ENCODE measurements at regions not wholly inside any gene's neighbourhood (a gene's known extent, or its start where the extent isn't known, plus 50 kb on each side); places are given as distances from the start of the nearest gene placed in this dataset.

DNA sequence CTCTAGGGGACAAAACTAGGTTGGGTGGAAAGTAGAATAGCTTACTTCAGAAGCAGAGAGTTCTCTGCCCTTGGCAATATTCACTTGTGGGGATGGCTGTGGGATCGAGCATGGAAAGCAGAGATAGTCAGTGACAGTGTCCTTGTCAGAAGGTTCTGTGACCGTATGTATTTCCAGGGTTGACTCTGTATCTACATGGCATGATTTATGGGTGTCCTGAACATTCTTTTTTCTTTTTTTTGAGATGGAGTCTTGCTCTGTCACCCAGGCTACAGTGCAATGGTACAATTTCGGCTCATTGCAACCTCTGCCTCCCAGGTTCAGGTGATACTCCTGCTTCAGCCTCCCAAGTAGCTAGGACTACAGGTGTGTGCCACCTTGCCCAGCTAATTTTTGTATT lies 77.4 kb upstream of the LHFPL2 start:
- TF ChIP-seq, protein P1, sequence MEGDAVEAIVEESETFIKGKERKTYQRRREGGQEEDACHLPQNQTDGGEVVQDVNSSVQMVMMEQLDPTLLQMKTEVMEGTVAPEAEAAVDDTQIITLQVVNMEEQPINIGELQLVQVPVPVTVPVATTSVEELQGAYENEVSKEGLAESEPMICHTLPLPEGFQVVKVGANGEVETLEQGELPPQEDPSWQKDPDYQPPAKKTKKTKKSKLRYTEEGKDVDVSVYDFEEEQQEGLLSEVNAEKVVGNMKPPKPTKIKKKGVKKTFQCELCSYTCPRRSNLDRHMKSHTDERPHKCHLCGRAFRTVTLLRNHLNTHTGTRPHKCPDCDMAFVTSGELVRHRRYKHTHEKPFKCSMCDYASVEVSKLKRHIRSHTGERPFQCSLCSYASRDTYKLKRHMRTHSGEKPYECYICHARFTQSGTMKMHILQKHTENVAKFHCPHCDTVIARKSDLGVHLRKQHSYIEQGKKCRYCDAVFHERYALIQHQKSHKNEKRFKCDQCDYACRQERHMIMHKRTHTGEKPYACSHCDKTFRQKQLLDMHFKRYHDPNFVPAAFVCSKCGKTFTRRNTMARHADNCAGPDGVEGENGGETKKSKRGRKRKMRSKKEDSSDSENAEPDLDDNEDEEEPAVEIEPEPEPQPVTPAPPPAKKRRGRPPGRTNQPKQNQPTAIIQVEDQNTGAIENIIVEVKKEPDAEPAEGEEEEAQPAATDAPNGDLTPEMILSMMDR (IDR thresholded peaks at IDR 0.05): no peak
- TF ChIP-seq EP300 (IDR thresholded peaks at IDR 0.05) (no peak), RAD21 (conservative IDR thresholded peaks at IDR 0.05 in 1 of 2, IDR thresholded peaks at IDR 0.05 in 1 of 2) (no peak), RFX5 (IDR thresholded peaks at IDR 0.05) (no peak), MYC (IDR thresholded peaks at IDR 0.05; ENCODE audit: borderline replicate concordance, low read length) (no peak), RARB (CRISPR knock-in tag; IDR thresholded peaks at IDR 0.05) (no peak), CHD2 (IDR thresholded peaks at IDR 0.05; ENCODE audit: low read length, partially characterized antibody) (no peak), TP53 (CRISPR knock-in tag; IDR thresholded peaks at IDR 0.05) (no peak), ESRRA (IDR thresholded peaks at IDR 0.05; ENCODE audit: borderline replicate concordance, low read length) (no peak), MAZ (IDR thresholded peaks at IDR 0.05; ENCODE audit: borderline replicate concordance, low read depth, low read length) (no peak)
- TF ChIP-seq, protein P2, sequence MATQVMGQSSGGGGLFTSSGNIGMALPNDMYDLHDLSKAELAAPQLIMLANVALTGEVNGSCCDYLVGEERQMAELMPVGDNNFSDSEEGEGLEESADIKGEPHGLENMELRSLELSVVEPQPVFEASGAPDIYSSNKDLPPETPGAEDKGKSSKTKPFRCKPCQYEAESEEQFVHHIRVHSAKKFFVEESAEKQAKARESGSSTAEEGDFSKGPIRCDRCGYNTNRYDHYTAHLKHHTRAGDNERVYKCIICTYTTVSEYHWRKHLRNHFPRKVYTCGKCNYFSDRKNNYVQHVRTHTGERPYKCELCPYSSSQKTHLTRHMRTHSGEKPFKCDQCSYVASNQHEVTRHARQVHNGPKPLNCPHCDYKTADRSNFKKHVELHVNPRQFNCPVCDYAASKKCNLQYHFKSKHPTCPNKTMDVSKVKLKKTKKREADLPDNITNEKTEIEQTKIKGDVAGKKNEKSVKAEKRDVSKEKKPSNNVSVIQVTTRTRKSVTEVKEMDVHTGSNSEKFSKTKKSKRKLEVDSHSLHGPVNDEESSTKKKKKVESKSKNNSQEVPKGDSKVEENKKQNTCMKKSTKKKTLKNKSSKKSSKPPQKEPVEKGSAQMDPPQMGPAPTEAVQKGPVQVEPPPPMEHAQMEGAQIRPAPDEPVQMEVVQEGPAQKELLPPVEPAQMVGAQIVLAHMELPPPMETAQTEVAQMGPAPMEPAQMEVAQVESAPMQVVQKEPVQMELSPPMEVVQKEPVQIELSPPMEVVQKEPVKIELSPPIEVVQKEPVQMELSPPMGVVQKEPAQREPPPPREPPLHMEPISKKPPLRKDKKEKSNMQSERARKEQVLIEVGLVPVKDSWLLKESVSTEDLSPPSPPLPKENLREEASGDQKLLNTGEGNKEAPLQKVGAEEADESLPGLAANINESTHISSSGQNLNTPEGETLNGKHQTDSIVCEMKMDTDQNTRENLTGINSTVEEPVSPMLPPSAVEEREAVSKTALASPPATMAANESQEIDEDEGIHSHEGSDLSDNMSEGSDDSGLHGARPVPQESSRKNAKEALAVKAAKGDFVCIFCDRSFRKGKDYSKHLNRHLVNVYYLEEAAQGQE (IDR thresholded peaks at IDR 0.05): no peak
